ENCODE measurements at regions not wholly inside any gene's neighbourhood (a gene's known extent, or its start where the extent isn't known, plus 50 kb on each side); places are given as distances from the start of the nearest gene placed in this dataset.
A peak's percentile ranks its signal among the peaks of the same experiment; 100 is the strongest.

GRCh38 chr2:126496493-126496892 is 159.5 kb upstream of the GYPC start:
- Mint-ChIP-seq H3K9me3 (peaks cover 25% of the 10 kb centered on the region), H3K36me3 (ENCODE audit: low read depth) (no peaks in the 10 kb centered on the region), H3K4me3 (no peak overlapping the region), H3K27ac (no peak overlapping the region), H3K27me3 (ENCODE audit: insufficient read depth) (no peaks in the 10 kb centered on the region), H3K4me1 (no peaks in the 10 kb centered on the region)
- no peaks in the 10 kb centered on the region for H3K27me3 ChIP-seq (ENCODE audit: control insufficient read depth, insufficient read depth, low read length, poor library complexity, severe bottlenecking)
- H3K9me3 ChIP-seq (ENCODE audit: control insufficient read depth, low read length): peaks cover 13% of the 10 kb centered on the region
- no peak overlapping the region for H3K4me3 ChIP-seq (ENCODE audit: low read length)
- TF ChIP-seq CTCF (conservative IDR thresholded peaks at IDR 0.05): no peak
- H3K9ac ChIP-seq (ENCODE audit: extremely low read depth, low read length, poor library complexity, severe bottlenecking): no peak overlapping the region
- no peaks in the 10 kb centered on the region for H3K36me3 ChIP-seq (ENCODE audit: control insufficient read depth, insufficient read depth, low read length)
- no peak for DNase-seq
- H3K27ac ChIP-seq (ENCODE audit: low read depth, low read length): no peak overlapping the region
- WGBS, 2 experiments (ENCODE audit: insufficient coverage in 1 of 2, insufficient read length in 1 of 2): 92 to 96% methylated on average over 4 to 5 of the region's 5 CpGs
- H3K4me1 ChIP-seq (ENCODE audit: control insufficient read depth, insufficient read depth, low read length): no peaks in the 10 kb centered on the region

- TF ChIP-seq CTCF (conservative IDR thresholded peaks at IDR 0.05): peak; percentile 25
- H3K27ac Mint-ChIP-seq: no peak overlapping the region
- no peaks in the 10 kb centered on the region for H3K36me3 Mint-ChIP-seq (ENCODE audit: low read depth)
- Histone ChIP-seq H3K4me3 (ENCODE audit: low read length) (no peak overlapping the region), H3K36me3 (ENCODE audit: control insufficient read depth, insufficient read depth, low read length) (no peaks in the 10 kb centered on the region), H3K27ac (ENCODE audit: low read depth, low read length) (no peak overlapping the region), H3K9ac (ENCODE audit: extremely low read depth, low read length, poor library complexity, severe bottlenecking) (no peak overlapping the region), H3K27me3 (ENCODE audit: control insufficient read depth, insufficient read depth, low read length, poor library complexity, severe bottlenecking) (no peaks in the 10 kb centered on the region), H3K4me1 (ENCODE audit: control insufficient read depth, insufficient read depth, low read length) (peaks cover 7% of the 10 kb centered on the region), H3K9me3 (ENCODE audit: control insufficient read depth, low read length) (no peaks in the 10 kb centered on the region)
- no peaks in the 10 kb centered on the region for H3K27me3 Mint-ChIP-seq (ENCODE audit: insufficient read depth)
- DNase-seq: no peak
- H3K9me3 Mint-ChIP-seq: no peaks in the 10 kb centered on the region
- 90% methylated on average over 3 of the region's 3 CpGs; no CpG with 5 or more reads in 1 of the 2 experiments for WGBS, 2 experiments (ENCODE audit: insufficient coverage in 1 of 2, insufficient read length in 1 of 2)
- peaks cover 13% of the 10 kb centered on the region for H3K4me1 Mint-ChIP-seq
- H3K4me3 Mint-ChIP-seq: no peak overlapping the region
These were observed 152.5 kb upstream of the GYPC start for GRCh38 chr2:126503476-126503875.

DNA sequence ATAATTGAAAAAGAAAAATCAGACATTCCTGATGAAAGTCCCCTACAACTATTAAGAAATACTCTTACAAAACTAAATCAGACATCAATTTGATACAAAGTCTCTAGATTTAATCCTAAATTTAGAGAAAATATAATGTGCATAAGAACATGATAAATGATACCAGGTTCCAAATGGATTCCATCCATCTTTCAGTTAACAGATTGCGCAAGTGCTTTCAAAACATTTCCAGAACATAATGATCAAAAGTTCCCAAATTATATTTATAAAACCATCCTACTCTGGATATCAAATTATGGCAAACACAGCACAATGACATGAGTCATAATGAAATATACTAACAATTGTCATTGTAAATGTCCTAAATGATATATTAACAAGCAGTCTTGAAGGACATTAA is 151.0 kb upstream of the GYPC start:
- Histone ChIP-seq H3K9ac (ENCODE audit: extremely low read depth, low read length, poor library complexity, severe bottlenecking) (no peak overlapping the region), H3K27ac (ENCODE audit: low read depth, low read length) (no peak overlapping the region), H3K4me1 (ENCODE audit: control insufficient read depth, insufficient read depth, low read length) (peaks cover 7% of the 10 kb centered on the region), H3K27me3 (ENCODE audit: control insufficient read depth, insufficient read depth, low read length, poor library complexity, severe bottlenecking) (no peaks in the 10 kb centered on the region), H3K4me3 (ENCODE audit: low read length) (no peak overlapping the region), H3K36me3 (ENCODE audit: control insufficient read depth, insufficient read depth, low read length) (no peaks in the 10 kb centered on the region), H3K9me3 (ENCODE audit: control insufficient read depth, low read length) (no peaks in the 10 kb centered on the region)
- WGBS, 2 experiments (ENCODE audit: insufficient coverage in 1 of 2, insufficient read length in 1 of 2): 96% methylated on average over 1 of the region's 1 CpG; no CpG with 5 or more reads in 1 of the 2 experiments
- Mint-ChIP-seq H3K27ac (no peak overlapping the region), H3K36me3 (ENCODE audit: low read depth) (no peaks in the 10 kb centered on the region), H3K27me3 (ENCODE audit: insufficient read depth) (no peaks in the 10 kb centered on the region), H3K4me3 (no peak overlapping the region), H3K4me1 (peaks cover 13% of the 10 kb centered on the region), H3K9me3 (no peaks in the 10 kb centered on the region)
- TF ChIP-seq CTCF (conservative IDR thresholded peaks at IDR 0.05): no peak
- no peak for DNase-seq
